Neuronal stem cell (in vitro differentiated cells): ENCODE measurements at regions not wholly inside any gene's neighbourhood (a gene's known extent, or its start where the extent isn't known, plus 50 kb on each side); places are given as distances from the start of the nearest gene placed in this dataset.

Experiments
- DNase-seq: peaks from one replicate; pipeline ENCODE4 v3.0.0-alpha.2; 2013; ENCODE audit warnings: low spot score
- H2AFZ ChIP-seq: one replicate; pipeline ENCODE4 v1.6.1; 2013; ENCODE audit warnings: mild to moderate bottlenecking, low read length, inconsistent platforms
- H2AK5ac ChIP-seq: 2 replicates; pipeline ENCODE4 v1.6.1; 2013; ENCODE audit warnings: low read depth, mild to moderate bottlenecking, inconsistent platforms, low read length, moderate library complexity, mixed read lengths
- H2BK120ac ChIP-seq: 2 replicates; pipeline ENCODE4 v1.6.1; 2013; ENCODE audit warnings: low read depth, mild to moderate bottlenecking, inconsistent platforms, low read length, moderate library complexity, mixed read lengths
- H2BK12ac ChIP-seq: one replicate; pipeline ENCODE4 v1.6.1; 2013; ENCODE audit warnings: low read length, inconsistent platforms
- H2BK15ac ChIP-seq: 2 replicates; pipeline ENCODE4 v1.6.1; 2013; ENCODE audit warnings: mild to moderate bottlenecking, low read length, inconsistent platforms, mixed read lengths
- H2BK5ac ChIP-seq: one replicate; pipeline ENCODE4 v1.6.1; 2013; ENCODE audit warnings: inconsistent platforms, mild to moderate bottlenecking, low read length, moderate library complexity
- H3K14ac ChIP-seq: one replicate; pipeline ENCODE4 v1.6.1; 2013; ENCODE audit warnings: low read length, inconsistent platforms
- H3K18ac ChIP-seq: 2 replicates; pipeline ENCODE4 v1.6.1; 2013; ENCODE audit warnings: low read length, inconsistent platforms
- H3K23ac ChIP-seq: 2 replicates; pipeline ENCODE4 v1.6.1; 2013; ENCODE audit warnings: low read depth, mild to moderate bottlenecking, mixed read lengths, low read length, inconsistent platforms; ENCODE audit not compliant: poor library complexity
- H3K27ac ChIP-seq: replicated peaks from 3 replicates; pipeline ENCODE4 v1.5.1; 2013; ENCODE audit warnings: low read length, inconsistent platforms
- H3K27me3 ChIP-seq, 3 experiments: 2 replicates each; pipeline ENCODE4 v1.6.1; 2013; ENCODE audit warnings: low read length in 3 of 3, mild to moderate bottlenecking in 2 of 3, inconsistent platforms in 1 of 3, low read depth in 1 of 3, mixed read lengths in 1 of 3, moderate library complexity in 1 of 3; ENCODE audit not compliant: control insufficient read depth in 3 of 3, insufficient read depth in 3 of 3
- H3K36me3 ChIP-seq, 2 donors: replicated peaks in 1 of 2; 2 replicates each; pipeline ENCODE4 v1.6.1; 2013; ENCODE audit warnings: low read length in 2 of 2; ENCODE audit not compliant: control insufficient read depth in 2 of 2, insufficient read depth in 2 of 2
- H3K4ac ChIP-seq: 2 replicates; pipeline ENCODE4 v1.6.1; 2013; ENCODE audit warnings: inconsistent platforms, mild to moderate bottlenecking, low read length, moderate library complexity
- H3K4me1 ChIP-seq, 2 donors: 1 replicate in 1 of 2; 2 replicates in 1 of 2; pipeline ENCODE4 v1.6.1; 2013; ENCODE audit warnings: low read length in 2 of 2, low read depth in 1 of 2; ENCODE audit not compliant: control insufficient read depth in 2 of 2, insufficient read depth in 1 of 2
- H3K4me2 ChIP-seq: one replicate; pipeline ENCODE4 v1.6.1; 2013; ENCODE audit warnings: mild to moderate bottlenecking, low read length, inconsistent platforms; ENCODE audit not compliant: insufficient read depth, poor library complexity, severe bottlenecking
- H3K4me3 ChIP-seq, 2 donors: 2 replicates each; pipeline ENCODE4 v1.5.1; 2013; ENCODE audit warnings: low read length in 2 of 2, mild to moderate bottlenecking in 2 of 2, inconsistent platforms in 1 of 2, moderate library complexity in 1 of 2
- H3K79me1 ChIP-seq: one replicate; pipeline ENCODE4 v1.6.1; 2013; ENCODE audit warnings: low read depth, mild to moderate bottlenecking, inconsistent platforms, low read length, moderate library complexity
- H3K9ac ChIP-seq: one replicate; pipeline ENCODE4 v1.6.1; 2013; ENCODE audit warnings: mild to moderate bottlenecking, low read depth, low read length, inconsistent platforms; ENCODE audit not compliant: poor library complexity
- H3K9me3 ChIP-seq, 2 donors: replicated peaks in 1 of 2; 2 replicates each; pipeline versions ENCODE3 to v1.6.1; 2013; ENCODE audit warnings: low read length in 2 of 2, mild to moderate bottlenecking in 2 of 2, inconsistent platforms in 1 of 2, low read depth in 1 of 2, mixed read lengths in 1 of 2, moderate library complexity in 1 of 2; ENCODE audit not compliant: control insufficient read depth in 2 of 2, insufficient read depth in 1 of 2
- H4K8ac ChIP-seq: one replicate; pipeline ENCODE4 v1.6.1; 2013; ENCODE audit warnings: low read depth, mild to moderate bottlenecking, inconsistent platforms, low read length, moderate library complexity
- H4K91ac ChIP-seq: one replicate; pipeline ENCODE4 v1.6.1; 2013; ENCODE audit warnings: low read length, low read depth, mild to moderate bottlenecking, inconsistent platforms; ENCODE audit not compliant: poor library complexity
- WGBS, 2 donors: extraction: QIAGEN DNeasy Blood & Tissue Kit; methylation state at CpG; one replicate each; pipeline ENCODE4 v1.1.7; 2013; ENCODE audit warnings: missing lambda C conversion rate in 2 of 2, mixed read lengths in 1 of 2; ENCODE audit not compliant: insufficient read length in 2 of 2, insufficient replicate concordance in 1 of 2; ENCODE audit errors: extremely low coverage in 2 of 2; 5-methylcytosine and 5-hydroxymethylcytosine counted together

GRCh38 chr2:204279819-204280218 is 265.5 kb upstream of the PARD3B start:
- no peak overlapping the region for H2BK5ac ChIP-seq
- no peak overlapping the region for H3K4ac ChIP-seq
- no peaks in the 10 kb centered on the region for H3K27me3 ChIP-seq
- no peak overlapping the region for H3K4me2 ChIP-seq
- H4K91ac ChIP-seq: no peak overlapping the region
- H3K14ac ChIP-seq: no peak overlapping the region
- no peak overlapping the region for H3K27ac ChIP-seq
- H3K79me1 ChIP-seq: no peaks in the 10 kb centered on the region
- no peak overlapping the region for H3K4me3 ChIP-seq
- no peak overlapping the region for H2BK12ac ChIP-seq
- peaks cover 11 to 15% of the 10 kb centered on the region in 2 donors for H3K4me1 ChIP-seq
- no peaks in the 10 kb centered on the region for H3K9me3 ChIP-seq
- H2BK15ac ChIP-seq: no peak overlapping the region
- no peak overlapping the region for H3K18ac ChIP-seq
- no peak overlapping the region for H3K23ac ChIP-seq
- DNase-seq: no peak
- H2AFZ ChIP-seq: no peak overlapping the region
- no peak overlapping the region for H2AK5ac ChIP-seq
- no peak overlapping the region for H4K8ac ChIP-seq
- no peak overlapping the region for H3K9ac ChIP-seq
- no peaks in the 10 kb centered on the region for H3K36me3 ChIP-seq
- WGBS, 2 donors: no CpG with 5 or more reads among the region's 1 CpG
- H2BK120ac ChIP-seq: no peak overlapping the region

GRCh38 chr2:204280262-204280668 is 265.0 kb upstream of the PARD3B start:
- Histone ChIP-seq H3K14ac (no peak overlapping the region), H2AK5ac (no peak overlapping the region), H4K8ac (no peak overlapping the region), H4K91ac (no peak overlapping the region), H3K4ac (no peak overlapping the region), H2BK5ac (no peak overlapping the region), H2BK12ac (no peak overlapping the region), H2BK15ac (no peak overlapping the region), H3K36me3 (no peaks in the 10 kb centered on the region), H3K9ac (no peak overlapping the region), H3K23ac (no peak overlapping the region), H3K79me1 (no peaks in the 10 kb centered on the region), H3K27me3 (no peaks in the 10 kb centered on the region), H3K27ac (no peak overlapping the region), H2BK120ac (no peak overlapping the region), H3K4me3 (no peak overlapping the region), H3K9me3 (no peaks in the 10 kb centered on the region), H3K4me1 (peaks cover 11 to 15% of the 10 kb centered on the region in 2 donors), H3K4me2 (no peak overlapping the region), H2AFZ (no peak overlapping the region), H3K18ac (no peak overlapping the region)
- DNase-seq: no peak

- H2BK15ac ChIP-seq: no peak overlapping the region
- no peaks in the 10 kb centered on the region for H3K27me3 ChIP-seq
- WGBS, 2 donors: no CpG with 5 or more reads among the region's 3 CpGs
- no peak overlapping the region for H3K18ac ChIP-seq
- no peak overlapping the region for H2BK5ac ChIP-seq
- H4K8ac ChIP-seq: no peak overlapping the region
- H4K91ac ChIP-seq: no peak overlapping the region
- H2BK120ac ChIP-seq: no peak overlapping the region
- H3K36me3 ChIP-seq: no peaks in the 10 kb centered on the region
- peaks cover 0 to 3% of the 10 kb centered on the region in 2 donors for H3K9me3 ChIP-seq
- H3K27ac ChIP-seq: no peak overlapping the region
- H3K4me3 ChIP-seq: no peak overlapping the region
- no peak overlapping the region for H3K23ac ChIP-seq
- no peak overlapping the region for H2BK12ac ChIP-seq
- H3K14ac ChIP-seq: no peak overlapping the region
- H3K4ac ChIP-seq: no peak overlapping the region
- no peaks in the 10 kb centered on the region for H3K79me1 ChIP-seq
- no peak for DNase-seq
- peak overlapping the region; percentile 12 for H3K4me2 ChIP-seq
- H2AK5ac ChIP-seq: no peak overlapping the region
- H3K4me1 ChIP-seq: peaks cover 11 to 15% of the 10 kb centered on the region in 2 donors
- H2AFZ ChIP-seq: no peak overlapping the region
- H3K9ac ChIP-seq: no peak overlapping the region
Observed at GRCh38 chr2:204282081-204282480, 263.2 kb upstream of the PARD3B start.

GRCh38 chr2:204282525-204282924 is 262.8 kb upstream of the PARD3B start:
- DNase-seq: peak; percentile 66
- no CpG with 5 or more reads among the region's 4 CpGs for WGBS, 2 donors

More at GRCh38 chr2:204282525-204282924, 262.8 kb upstream of the PARD3B start:
- H2BK15ac ChIP-seq: no peak overlapping the region
- H3K36me3 ChIP-seq: no peaks in the 10 kb centered on the region
- no peak overlapping the region for H3K14ac ChIP-seq
- no peak overlapping the region for H2AFZ ChIP-seq
- H3K4ac ChIP-seq: no peak overlapping the region
- no peak overlapping the region for H3K23ac ChIP-seq
- no peak overlapping the region for H2AK5ac ChIP-seq
- H3K9me3 ChIP-seq: peaks cover 0 to 3% of the 10 kb centered on the region in 2 donors
- H4K91ac ChIP-seq: no peak overlapping the region
- H2BK120ac ChIP-seq: no peak overlapping the region
- no peak overlapping the region for H2BK5ac ChIP-seq
- H3K9ac ChIP-seq: no peak overlapping the region
- peaks cover 11 to 15% of the 10 kb centered on the region in 2 donors for H3K4me1 ChIP-seq
- H4K8ac ChIP-seq: no peak overlapping the region
- H3K79me1 ChIP-seq: no peaks in the 10 kb centered on the region
- no peak overlapping the region for H2BK12ac ChIP-seq
- H3K27ac ChIP-seq: no peak overlapping the region
- no peak overlapping the region for H3K4me3 ChIP-seq
- no peaks in the 10 kb centered on the region for H3K27me3 ChIP-seq
- H3K18ac ChIP-seq: no peak overlapping the region
- peak overlapping the region; percentile 12 for H3K4me2 ChIP-seq
